Pancreas (tissue), 10 donors: ENCODE measurements at regions not wholly inside any gene's neighbourhood (a gene's known extent, or its start where the extent isn't known, plus 50 kb on each side); places are given as distances from the start of the nearest gene placed in this dataset.
"Not testable (repeated sequence)": the region's sequence is repeated elsewhere in the genome, so short reads cannot be mapped to it uniquely, and the experiment has no call there.

Experiments used
- ATAC-seq, 4 donors: fragments of 200-7000 bp; cut with Tn5 transposase; one replicate each; pipeline versions ENCODE4 v1.8.0 to v1.9.1; 2020; ENCODE audit warnings: mild to moderate bottlenecking in 4 of 4, moderate library complexity in 4 of 4
- DNase-seq, 6 donors: peaks; one replicate each; pipeline ENCODE4 v3.0.0-alpha.2; 2020
- FAIRE-seq: peaks from 2 replicates; lab custom pipeline; 2012; peaks lifted over from hg19 to GRCh38; lab: Jason Lieb, UNC
- H3K27ac ChIP-seq, 4 donors: fragments of 200-600 bp; sonication (generic); 1 replicate in 3 of 4; 2 replicates in 1 of 4; pipeline versions ENCODE4 v1.5.0 to v1.8.0; 2020
- H3K27me3 ChIP-seq, 4 donors: fragments of 200-600 bp; one replicate each; pipeline ENCODE4 v1.8.0; 2021
- H3K36me3 ChIP-seq, 3 donors: fragments of 200-600 bp; sonication (generic) in 1 of 3; one replicate each; pipeline versions ENCODE4 v1.5.0 to v1.8.0; 2020 to 2021
- H3K4me1 ChIP-seq, 3 donors: fragments of 200-600 bp; one replicate each; pipeline ENCODE4 v1.8.0; 2021
- H3K4me3 ChIP-seq, 4 donors: fragments of 200-600 bp; sonication (generic) in 2 of 4; one replicate each; pipeline versions ENCODE4 v1.5.0 to v1.8.0; 2020 to 2021
- H3K9me3 ChIP-seq, 4 donors: fragments of 200-600 bp; one replicate each; pipeline ENCODE4 v1.8.0; 2021
- WGBS, 2 donors: extraction: QIAGEN DNeasy Blood & Tissue Kit; methylation state at CpG; one replicate each; pipeline ENCODE4 v1.1.7; 2013; 5-methylcytosine and 5-hydroxymethylcytosine counted together
- intact Hi-C, 3 donors: fragments of 100-400 bp; cut with DNase I; formaldehyde crosslinking; loops; one replicate each; pipeline versions ENCODE4 v1.11.1 to v1.14.2; 2022
- donor health status: healthy with polysubstance abuse.
- donor health status: DM: no; HTN: no; CAD: no; lungs with moderate emphysema.
- donor health status: DM: no; HTN: no; CAD: no.
- donor health status: control.
- donor health status: control.
- donor health status: Bipolar disorder and iron deficiency.
- donor health status: DM: yes; HTN: yes; CAD: no.
- donor health status: DM: no; HTN: no; CAD: no.
- donor health status: DM: no; HTN: no; CAD: no.
- donor health status: DM: yes; HTN: yes; CAD: no.

- H3K9me3 ChIP-seq, H3K4me1 ChIP-seq, ATAC-seq, FAIRE-seq, H3K36me3 ChIP-seq, intact Hi-C loops, H3K27ac ChIP-seq, DNase-seq, H3K27me3 ChIP-seq, H3K4me3 ChIP-seq: not testable (repeated sequence)
- WGBS, 2 donors = no CpG with 5 or more reads among the region's 2 CpGs
These were observed 68.1 kb downstream of the GOLGA6L6 start for GRCh38 chr15:20473465-20473864.

GRCh38 chr15:20472983-20473382, 68.6 kb downstream of the GOLGA6L6 start:
- H3K4me3 ChIP-seq, FAIRE-seq, H3K27me3 ChIP-seq, H3K9me3 ChIP-seq, intact Hi-C loops, H3K27ac ChIP-seq, H3K36me3 ChIP-seq, ATAC-seq, H3K4me1 ChIP-seq, DNase-seq: not testable (repeated sequence)
- WGBS, 2 donors = 61 to 76% methylated on average over 3 of the region's 4 CpGs

GRCh38 chr15:20470810-20471209, 70.8 kb downstream of the GOLGA6L6 start:
- FAIRE-seq, ATAC-seq, H3K27ac ChIP-seq, H3K27me3 ChIP-seq, intact Hi-C loops, H3K9me3 ChIP-seq, H3K36me3 ChIP-seq, DNase-seq, H3K4me1 ChIP-seq, H3K4me3 ChIP-seq: not testable (repeated sequence)
- WGBS, 2 donors = no CpG with 5 or more reads among the region's 6 CpGs

GRCh38 chr15:20441138-20441537, 100.5 kb downstream of the GOLGA6L6 start:
- ATAC-seq, DNase-seq, intact Hi-C loops, H3K4me3 ChIP-seq, H3K4me1 ChIP-seq, H3K27ac ChIP-seq, H3K36me3 ChIP-seq, H3K27me3 ChIP-seq, H3K9me3 ChIP-seq, FAIRE-seq: not testable (repeated sequence)
- no CpG with 5 or more reads among the region's 3 CpGs for WGBS, 2 donors

- H3K27ac ChIP-seq, H3K4me1 ChIP-seq, intact Hi-C loops, ATAC-seq, H3K27me3 ChIP-seq, H3K4me3 ChIP-seq, FAIRE-seq, DNase-seq, H3K9me3 ChIP-seq, H3K36me3 ChIP-seq: not testable (repeated sequence)
- 63 to 81% methylated on average over 8 to 11 of the region's 11 CpGs for whole genome bisulfite sequencing, 2 donors
These were observed 101.2 kb downstream of the GOLGA6L6 start for GRCh38 chr15:20440390-20440789.

GRCh38 chr15:20439111-20439510, 102.5 kb downstream of the GOLGA6L6 start:
- H3K9me3 ChIP-seq, H3K27ac ChIP-seq, FAIRE-seq, H3K36me3 ChIP-seq, ATAC-seq, H3K4me3 ChIP-seq, intact Hi-C loops, DNase-seq, H3K27me3 ChIP-seq, H3K4me1 ChIP-seq: not testable (repeated sequence)
- WGBS, 2 donors = 70 to 76% methylated on average over 9 to 10 of the region's 15 CpGs

- FAIRE-seq, DNase-seq, H3K4me3 ChIP-seq, ATAC-seq, H3K4me1 ChIP-seq, intact Hi-C loops, H3K36me3 ChIP-seq, H3K9me3 ChIP-seq, H3K27me3 ChIP-seq, H3K27ac ChIP-seq: not testable (repeated sequence)
- 66 to 76% methylated on average over 4 of the region's 8 CpGs for WGBS, 2 donors
These were observed 103.3 kb downstream of the GOLGA6L6 start for GRCh38 chr15:20438255-20438654.

GRCh38 chr15:20433468-20433867, 108.1 kb downstream of the GOLGA6L6 start:
- H3K9me3 ChIP-seq, H3K4me1 ChIP-seq, H3K36me3 ChIP-seq, DNase-seq, intact Hi-C loops, ATAC-seq, H3K27ac ChIP-seq, H3K4me3 ChIP-seq, H3K27me3 ChIP-seq, FAIRE-seq: not testable (repeated sequence)
- WGBS, 2 donors = no CpG with 5 or more reads among the region's 7 CpGs

GRCh38 chr15:20430495-20430894, 111.1 kb downstream of the GOLGA6L6 start:
- H3K27ac ChIP-seq, DNase-seq, H3K4me1 ChIP-seq, H3K4me3 ChIP-seq, FAIRE-seq, H3K9me3 ChIP-seq, H3K36me3 ChIP-seq, intact Hi-C loops, H3K27me3 ChIP-seq: not testable (repeated sequence)
- ATAC-seq = peak in 3 of 4 donors; percentile 57 to 72 (median 70)
- WGBS, 2 donors = no CpG with 5 or more reads among the region's 11 CpGs

- H3K27ac ChIP-seq, ATAC-seq, intact Hi-C loops, H3K9me3 ChIP-seq, DNase-seq, H3K27me3 ChIP-seq, H3K4me1 ChIP-seq, FAIRE-seq, H3K4me3 ChIP-seq, H3K36me3 ChIP-seq: not testable (repeated sequence)
- 14 to 38% methylated on average over 2 of the region's 2 CpGs for WGBS, 2 donors
These were observed 120.9 kb downstream of the GOLGA6L6 start for GRCh38 chr15:20420710-20421109.

- H3K4me1 ChIP-seq, H3K27me3 ChIP-seq, H3K27ac ChIP-seq, DNase-seq, FAIRE-seq, intact Hi-C loops, H3K36me3 ChIP-seq, H3K4me3 ChIP-seq, ATAC-seq, H3K9me3 ChIP-seq: not testable (repeated sequence)
- WGBS, 2 donors = 48 to 64% methylated on average over 7 of the region's 7 CpGs
These were observed 125.0 kb downstream of the GOLGA6L6 start for GRCh38 chr15:20416618-20417017.
